Inflammatory macrophage treated with lipopolysaccharide for 1 hour (primary cell): ENCODE measurements at regions not wholly inside any gene's neighbourhood (a gene's known extent, or its start where the extent isn't known, plus 50 kb on each side); places are given as distances from the start of the nearest gene placed in this dataset.
"Not testable (repeated sequence)": the region's sequence is repeated elsewhere in the genome, so short reads cannot be mapped to it uniquely, and the experiment has no call there.

ENCODE experiments used
- DNase-seq, 2 donors: peaks; one replicate each; pipeline ENCODE4 v3.0.0-alpha.2; 2020 to 2022

- no peak for DNase-seq
Measured at GRCh38 chr1:4461726-4462290, 192.6 kb upstream of the AJAP1 start.

- no peak for DNase-seq
Measured at GRCh38 chr1:4462831-4463484, 191.5 kb upstream of the AJAP1 start.

GRCh38 chr1:4463631-4464030 is 190.8 kb upstream of the AJAP1 start:
- no peak for DNase-seq

GRCh38 chr1:4464478-4464877 is 189.9 kb upstream of the AJAP1 start:
- no peak for DNase-seq

GRCh38 chr1:4467241-4467640 is 187.2 kb upstream of the AJAP1 start:
- DNase-seq: no peak

- DNase-seq: no peak
Measured at GRCh38 chr1:4468386-4468785, 186.0 kb upstream of the AJAP1 start.

GRCh38 chr1:4468804-4469514 is 185.4 kb upstream of the AJAP1 start:
- DNase-seq: no peak

GRCh38 chr1:4476394-4476793 is 178.0 kb upstream of the AJAP1 start:
- no peak for DNase-seq

- no peak for DNase-seq
Measured at GRCh38 chr1:4481451-4481850, 173.0 kb upstream of the AJAP1 start.

- DNase-seq: no peak
Measured at GRCh38 chr1:4482526-4482925, 171.9 kb upstream of the AJAP1 start.

GRCh38 chr1:4483021-4483625 is 171.3 kb upstream of the AJAP1 start:
- DNase-seq: no peak

- no peak for DNase-seq
Measured at GRCh38 chr1:4485398-4485797, 169.0 kb upstream of the AJAP1 start.

- no peak for DNase-seq
Measured at GRCh38 chr1:4485878-4486277, 168.5 kb upstream of the AJAP1 start.

- no peak for DNase-seq
Measured at GRCh38 chr1:4486408-4487120, 167.8 kb upstream of the AJAP1 start.

GRCh38 chr1:4488018-4488417 is 166.4 kb upstream of the AJAP1 start:
- no peak for DNase-seq

GRCh38 chr1:4489486-4489885 is 164.9 kb upstream of the AJAP1 start:
- DNase-seq: no peak

GRCh38 chr1:4489992-4490391 is 164.4 kb upstream of the AJAP1 start:
- DNase-seq: not testable (repeated sequence)

- DNase-seq: no peak
Measured at GRCh38 chr1:4494027-4494426, 160.4 kb upstream of the AJAP1 start.

GRCh38 chr1:4494558-4494957 is 159.9 kb upstream of the AJAP1 start:
- no peak for DNase-seq

GRCh38 chr1:4495809-4496208 is 158.6 kb upstream of the AJAP1 start:
- no peak for DNase-seq

GRCh38 chr1:4500441-4500840 is 154.0 kb upstream of the AJAP1 start:
- no peak for DNase-seq

- no peak for DNase-seq
Measured at GRCh38 chr1:4506591-4506990, 147.8 kb upstream of the AJAP1 start.

- DNase-seq: no peak
Measured at GRCh38 chr1:4509206-4509605, 145.2 kb upstream of the AJAP1 start.
